ENCODE measurements at regions not wholly inside any gene's neighbourhood (a gene's known extent, or its start where the extent isn't known, plus 50 kb on each side); places are given as distances from the start of the nearest gene placed in this dataset.

DNA sequence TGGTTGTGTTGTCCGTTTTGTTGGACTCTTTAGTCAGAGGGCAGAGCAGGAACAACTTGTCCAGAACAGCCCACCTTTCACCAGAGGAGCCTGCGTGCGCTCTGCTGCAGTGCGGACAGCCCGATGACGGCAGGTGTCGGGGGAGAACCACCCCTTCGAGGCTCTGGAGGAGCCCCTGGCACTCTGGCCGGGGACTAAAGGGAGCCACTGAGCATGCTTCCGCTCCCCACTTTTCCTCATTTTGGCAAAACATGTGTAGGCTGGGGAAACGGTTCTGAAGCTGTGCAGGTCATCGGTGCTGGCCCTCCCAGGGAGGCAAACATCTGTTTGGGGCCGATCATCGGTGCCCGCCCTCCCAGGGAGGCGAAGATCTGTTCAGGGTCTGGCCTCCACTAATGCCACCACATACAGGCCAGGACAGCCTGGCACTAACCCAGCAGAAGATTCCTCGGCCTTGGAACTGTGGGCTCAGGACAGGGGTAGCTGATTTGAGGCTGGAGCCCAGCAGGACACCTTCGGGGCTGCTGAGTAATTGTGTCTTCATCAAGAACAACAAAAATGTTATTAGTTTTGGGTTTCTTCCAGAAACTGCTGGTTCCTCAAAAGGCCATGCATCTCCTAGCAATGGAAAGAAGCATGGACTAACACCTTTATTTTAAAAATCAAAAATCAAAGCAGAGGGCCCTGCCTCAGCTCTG lies 124.4 kb upstream of the TCERG1L start:
- WGBS (ENCODE audit: insufficient coverage), result 88% methylated on average over 18 of the region's 18 CpGs
- DNase-seq (no peak), ATAC-seq (no peak)
- Mint-ChIP-seq H3K27me3 (ENCODE audit: low read depth in 2 of 2) (peaks cover 7 to 19% of the 10 kb centered on the region in 2 donors), H3K9me3 (no peaks in the 10 kb centered on the region), H3K4me3 (no peak overlapping the region), H3K36me3 (no peaks in the 10 kb centered on the region), H3K4me1 (no peaks in the 10 kb centered on the region), H3K27ac (no peak overlapping the region)
- Histone ChIP-seq H3K36me3 (ENCODE audit: control insufficient read depth, insufficient read depth, low read length) (no peaks in the 10 kb centered on the region), H3K4me1 (ENCODE audit: control insufficient read depth, insufficient read depth, low read length) (no peaks in the 10 kb centered on the region), H3K4me3 (ENCODE audit: low read length) (no peak overlapping the region), H3K9me3 (ENCODE audit: control insufficient read depth, insufficient read depth, low read length) (no peaks in the 10 kb centered on the region), H3K27me3 (ENCODE audit: control insufficient read depth, insufficient read depth, low read length) (no peaks in the 10 kb centered on the region), H3K27ac (ENCODE audit: low read length) (no peak overlapping the region)
- intact Hi-C loops (cut with micrococcal nuclease), result no loop called here
- TF ChIP-seq CTCF (IDR thresholded peaks at IDR 0.05), result no peak

DNA sequence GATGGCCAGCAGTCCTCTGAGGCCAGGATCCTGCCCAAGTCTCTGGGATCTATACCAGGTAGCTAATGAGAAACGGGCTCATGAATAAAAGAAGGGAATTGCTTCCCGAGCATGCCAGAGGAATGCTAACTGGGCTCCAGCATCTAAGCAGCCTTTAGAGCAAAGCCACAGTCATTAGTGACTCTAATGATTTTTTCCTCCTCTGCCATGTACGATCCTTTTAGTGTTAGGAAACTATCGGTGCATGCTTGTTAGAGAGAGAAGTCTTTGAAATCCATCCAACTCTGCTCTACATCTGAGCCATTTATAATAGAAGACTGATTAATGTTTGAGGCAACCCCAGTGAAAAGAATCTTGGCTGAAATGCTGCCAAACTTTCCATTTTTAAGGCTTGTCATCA lies 124.9 kb upstream of the TCERG1L start:
- Mint-ChIP-seq H3K27me3 (ENCODE audit: low read depth in 2 of 2) (peaks cover 7 to 16% of the 10 kb centered on the region in 2 donors), H3K27ac (no peak overlapping the region), H3K9me3 (no peaks in the 10 kb centered on the region), H3K36me3 (no peaks in the 10 kb centered on the region), H3K4me1 (no peaks in the 10 kb centered on the region), H3K4me3 (no peak overlapping the region)
- Histone ChIP-seq H3K27me3 (ENCODE audit: control insufficient read depth, insufficient read depth, low read length) (no peaks in the 10 kb centered on the region), H3K27ac (ENCODE audit: low read length) (no peak overlapping the region), H3K9me3 (ENCODE audit: control insufficient read depth, insufficient read depth, low read length) (no peaks in the 10 kb centered on the region), H3K4me3 (ENCODE audit: low read length) (no peak overlapping the region), H3K36me3 (ENCODE audit: control insufficient read depth, insufficient read depth, low read length) (no peaks in the 10 kb centered on the region), H3K4me1 (ENCODE audit: control insufficient read depth, insufficient read depth, low read length) (no peaks in the 10 kb centered on the region)
- DNase-seq (no peak), ATAC-seq (no peak)
- intact Hi-C loops (cut with micrococcal nuclease), result no loop called here
- no peak for TF ChIP-seq CTCF (IDR thresholded peaks at IDR 0.05)
- 82% methylated on average over 2 of the region's 4 CpGs for WGBS (ENCODE audit: insufficient coverage)

DNA sequence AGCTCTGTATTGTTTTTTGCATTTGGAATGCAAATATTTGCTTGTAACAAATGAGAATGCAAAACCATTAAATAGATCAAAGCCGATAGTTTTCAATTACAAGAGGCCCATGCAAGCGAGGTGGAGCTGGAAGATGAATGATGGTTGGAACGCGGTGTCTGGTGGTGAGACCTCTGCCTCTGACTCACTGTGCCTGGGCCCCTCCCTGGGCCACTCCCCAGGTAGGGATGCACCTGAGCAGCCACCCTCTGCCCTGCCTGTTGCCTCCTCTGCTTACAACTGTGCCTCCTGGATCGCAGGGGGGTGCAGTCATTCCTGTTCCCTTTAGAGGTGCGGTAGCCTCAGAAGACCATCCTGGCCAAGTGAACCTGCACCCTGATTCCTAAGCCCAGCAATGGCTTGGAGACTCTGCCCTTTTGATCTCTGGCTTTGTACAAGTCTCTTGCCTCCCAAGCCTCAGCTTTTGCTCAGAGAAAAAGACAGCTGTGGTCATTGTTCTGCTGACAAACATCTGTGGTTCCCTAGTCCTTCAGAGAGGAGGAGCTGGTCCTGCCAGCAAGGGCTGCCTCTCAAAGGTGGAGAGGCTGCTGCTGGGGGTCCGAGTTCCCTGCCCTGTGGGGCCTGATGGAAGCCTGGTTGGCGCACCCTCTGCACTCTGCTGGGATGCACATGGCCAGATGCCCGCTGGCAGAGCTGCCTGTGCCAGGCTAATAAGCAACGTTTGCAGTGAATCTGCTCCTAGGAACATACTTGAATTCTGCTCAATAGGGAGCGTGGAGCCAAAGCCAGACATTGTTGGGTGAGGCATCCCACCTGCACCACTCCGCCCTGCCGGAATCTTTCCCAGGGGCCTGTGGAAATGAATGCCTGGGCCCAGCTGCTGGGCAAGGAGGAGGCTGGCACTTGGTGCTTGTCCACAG lies 126.3 kb upstream of the TCERG1L start:
- ATAC-seq, result no peak
- Mint-ChIP-seq H3K36me3 (no peaks in the 10 kb centered on the region), H3K27me3 (ENCODE audit: low read depth in 2 of 2) (peaks cover 0 to 8% of the 10 kb centered on the region in 2 donors)

More for the DNA sequence above, 126.3 kb upstream of the TCERG1L start:
- Histone ChIP-seq H3K4me3 (ENCODE audit: low read length) (no peak overlapping the region), H3K27me3 (ENCODE audit: control insufficient read depth, insufficient read depth, low read length) (no peaks in the 10 kb centered on the region), H3K36me3 (ENCODE audit: control insufficient read depth, insufficient read depth, low read length) (no peaks in the 10 kb centered on the region), H3K27ac (ENCODE audit: low read length) (no peak overlapping the region), H3K9me3 (ENCODE audit: control insufficient read depth, insufficient read depth, low read length) (no peaks in the 10 kb centered on the region), H3K4me1 (ENCODE audit: control insufficient read depth, insufficient read depth, low read length) (no peaks in the 10 kb centered on the region)
- no peak for TF ChIP-seq CTCF (IDR thresholded peaks at IDR 0.05)
- no peak overlapping the region for H3K4me3 Mint-ChIP-seq
- intact Hi-C loops (cut with micrococcal nuclease), result no loop called here
- 87% methylated on average over 13 of the region's 13 CpGs for WGBS (ENCODE audit: insufficient coverage)
- no peaks in the 10 kb centered on the region for H3K9me3 Mint-ChIP-seq
- H3K4me1 Mint-ChIP-seq, result no peaks in the 10 kb centered on the region
- H3K27ac Mint-ChIP-seq, result no peak overlapping the region
- no peak for DNase-seq

Measured in natural killer cell (primary cell).